ENCODE measurements at regions not wholly inside any gene's neighbourhood (a gene's known extent, or its start where the extent isn't known, plus 50 kb on each side); places are given as distances from the start of the nearest gene placed in this dataset.

DNA sequence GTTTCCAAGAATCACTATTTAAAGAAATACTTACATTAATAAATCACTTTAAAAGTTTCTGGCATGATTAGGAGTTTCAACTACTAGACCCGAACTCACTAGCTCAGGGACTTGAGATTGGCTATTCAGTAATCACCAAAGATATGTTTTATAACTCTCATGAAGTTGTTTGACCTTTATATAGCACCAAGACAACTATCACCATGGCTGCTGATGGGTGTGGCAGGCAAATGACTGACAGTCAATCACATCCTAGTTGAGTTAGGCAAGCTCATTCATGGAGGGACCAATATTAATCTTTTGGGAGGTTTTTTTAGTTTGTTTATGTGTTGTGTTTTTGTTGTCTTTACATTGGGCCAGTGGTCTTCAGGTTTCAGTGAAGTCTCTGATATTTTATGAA, 376.3 kb upstream of the C1orf87 start:
- H3K9ac ChIP-seq (ENCODE audit: low read depth in 2 of 2, low read length in 2 of 2): no peak overlapping the region
- TF ChIP-seq, protein P1, sequence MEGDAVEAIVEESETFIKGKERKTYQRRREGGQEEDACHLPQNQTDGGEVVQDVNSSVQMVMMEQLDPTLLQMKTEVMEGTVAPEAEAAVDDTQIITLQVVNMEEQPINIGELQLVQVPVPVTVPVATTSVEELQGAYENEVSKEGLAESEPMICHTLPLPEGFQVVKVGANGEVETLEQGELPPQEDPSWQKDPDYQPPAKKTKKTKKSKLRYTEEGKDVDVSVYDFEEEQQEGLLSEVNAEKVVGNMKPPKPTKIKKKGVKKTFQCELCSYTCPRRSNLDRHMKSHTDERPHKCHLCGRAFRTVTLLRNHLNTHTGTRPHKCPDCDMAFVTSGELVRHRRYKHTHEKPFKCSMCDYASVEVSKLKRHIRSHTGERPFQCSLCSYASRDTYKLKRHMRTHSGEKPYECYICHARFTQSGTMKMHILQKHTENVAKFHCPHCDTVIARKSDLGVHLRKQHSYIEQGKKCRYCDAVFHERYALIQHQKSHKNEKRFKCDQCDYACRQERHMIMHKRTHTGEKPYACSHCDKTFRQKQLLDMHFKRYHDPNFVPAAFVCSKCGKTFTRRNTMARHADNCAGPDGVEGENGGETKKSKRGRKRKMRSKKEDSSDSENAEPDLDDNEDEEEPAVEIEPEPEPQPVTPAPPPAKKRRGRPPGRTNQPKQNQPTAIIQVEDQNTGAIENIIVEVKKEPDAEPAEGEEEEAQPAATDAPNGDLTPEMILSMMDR (IDR thresholded peaks at IDR 0.05): no peak
- H3K27ac ChIP-seq: no peak overlapping the region
- DNase-seq: peak; percentile 55
- no peaks in the 10 kb centered on the region for H3K27me3 ChIP-seq
- H3K4me3 ChIP-seq: no peak overlapping the region
- H3K9me3 ChIP-seq: no peaks in the 10 kb centered on the region
- no peaks in the 10 kb centered on the region for H3K4me1 ChIP-seq
- intact Hi-C loops (cut with DNase I): no loop called here
- H3K36me3 ChIP-seq: no peaks in the 10 kb centered on the region

DNA sequence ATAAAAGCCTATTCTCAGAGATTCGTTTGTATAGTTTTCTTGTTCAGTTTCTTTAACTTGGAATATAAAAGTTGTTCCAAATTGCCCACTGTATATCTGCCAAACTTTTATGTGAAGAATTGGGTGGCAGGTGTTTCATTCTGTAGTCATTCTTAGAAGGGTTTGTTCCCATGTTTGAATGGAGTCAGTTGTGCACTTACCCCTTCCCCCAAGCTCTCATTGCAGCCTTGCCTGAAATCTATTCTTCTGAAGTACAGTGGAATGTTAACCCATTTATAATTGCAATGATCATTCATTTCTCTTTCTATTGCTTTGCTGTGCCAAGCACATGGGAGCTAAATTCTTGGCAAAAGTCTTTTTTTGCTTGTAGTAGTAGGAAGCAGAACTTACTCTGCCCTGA, 375.3 kb upstream of the C1orf87 start:
- Histone ChIP-seq H3K27ac (no peak overlapping the region), H3K27me3 (no peaks in the 10 kb centered on the region), H3K4me3 (no peak overlapping the region), H3K36me3 (no peaks in the 10 kb centered on the region), H3K4me1 (no peaks in the 10 kb centered on the region), H3K9ac (ENCODE audit: low read depth in 2 of 2, low read length in 2 of 2) (no peak overlapping the region), H3K9me3 (no peaks in the 10 kb centered on the region)
- no peak for DNase-seq
- intact Hi-C loops (cut with DNase I): no loop called here
- TF ChIP-seq, protein P1 (IDR thresholded peaks at IDR 0.05): no peak

DNA sequence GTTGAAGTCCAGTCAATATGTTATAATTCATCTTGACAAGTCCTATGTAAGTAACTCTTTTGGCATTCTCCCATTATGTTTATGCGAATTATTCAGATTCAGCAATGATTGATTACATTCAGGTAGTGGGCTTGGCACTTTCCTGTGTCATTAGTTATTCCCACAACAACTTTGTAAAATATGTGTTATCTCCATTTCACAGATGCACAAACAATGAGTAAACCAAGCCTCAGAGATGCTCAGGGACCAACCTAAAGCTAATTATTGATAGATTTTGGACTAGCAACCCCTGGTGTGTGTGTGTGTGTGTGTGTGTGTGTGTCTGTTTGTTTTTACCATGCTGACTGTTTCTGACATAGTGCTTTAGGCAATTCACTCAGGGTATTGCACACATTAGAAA, 371.1 kb upstream of the C1orf87 start:
- no peaks in the 10 kb centered on the region for H3K27me3 ChIP-seq

DNA sequence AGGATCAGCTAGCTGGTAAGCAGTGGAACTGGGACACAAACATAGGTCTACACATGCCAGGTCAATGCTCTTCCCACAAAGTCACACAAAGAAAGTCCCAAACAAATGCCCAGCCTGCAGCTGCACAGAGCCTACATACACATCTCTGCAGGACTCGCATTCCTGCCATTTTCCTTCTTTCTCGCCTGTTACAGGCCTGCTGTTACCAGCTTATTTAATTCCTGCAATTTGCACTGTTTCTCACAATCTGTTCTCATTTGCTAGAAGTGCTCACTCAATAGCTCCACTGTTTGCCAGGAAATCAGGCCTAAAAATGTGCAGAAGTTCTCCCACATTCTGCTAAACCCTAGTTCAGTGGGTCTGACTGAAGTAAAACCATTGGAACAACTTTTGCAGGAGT, 362.6 kb upstream of the C1orf87 start:
- no peaks in the 10 kb centered on the region for H3K9me3 ChIP-seq
- intact Hi-C loops (cut with DNase I): no loop called here
- no peak for DNase-seq
- no peak overlapping the region for H3K9ac ChIP-seq (ENCODE audit: low read depth in 2 of 2, low read length in 2 of 2)
- H3K27ac ChIP-seq: no peak overlapping the region
- no peaks in the 10 kb centered on the region for H3K4me1 ChIP-seq
- H3K36me3 ChIP-seq: no peaks in the 10 kb centered on the region
- no peak overlapping the region for H3K4me3 ChIP-seq
- TF ChIP-seq, protein P1 (IDR thresholded peaks at IDR 0.05): no peak
- no peaks in the 10 kb centered on the region for H3K27me3 ChIP-seq

More for the DNA sequence above, 371.1 kb upstream of the C1orf87 start:
- Histone ChIP-seq H3K9ac (ENCODE audit: low read depth in 2 of 2, low read length in 2 of 2) (no peak overlapping the region), H3K4me1 (no peaks in the 10 kb centered on the region), H3K9me3 (no peaks in the 10 kb centered on the region), H3K4me3 (no peak overlapping the region), H3K27ac (no peak overlapping the region), H3K36me3 (no peaks in the 10 kb centered on the region)
- DNase-seq: no peak
- TF ChIP-seq, protein P1 (IDR thresholded peaks at IDR 0.05): no peak
- intact Hi-C loops (cut with DNase I): no loop called here

DNA sequence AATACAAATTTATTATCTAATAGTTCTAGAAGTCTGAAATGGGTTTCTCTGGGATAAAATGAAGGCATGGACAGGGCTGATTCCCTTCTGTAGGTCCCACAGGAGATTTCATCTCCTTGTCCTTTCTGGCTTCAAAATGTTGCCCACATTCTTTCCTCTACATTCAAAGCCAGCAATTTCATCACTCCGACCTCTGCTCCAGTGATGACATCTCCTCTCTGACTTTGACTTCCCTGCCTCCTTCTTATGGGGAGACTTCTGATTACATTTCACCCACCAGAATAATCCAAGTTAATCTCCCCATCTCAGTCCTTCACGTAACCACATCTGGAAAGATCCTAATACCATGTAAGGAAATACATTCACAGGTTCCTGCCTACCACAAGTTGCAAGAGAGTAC, 358.0 kb upstream of the C1orf87 start:
- H3K27me3 ChIP-seq: no peaks in the 10 kb centered on the region
- intact Hi-C loops (cut with DNase I): no loop called here
- no peaks in the 10 kb centered on the region for H3K9me3 ChIP-seq
- TF ChIP-seq, protein P1 (IDR thresholded peaks at IDR 0.05): no peak
- DNase-seq: no peak
- no peaks in the 10 kb centered on the region for H3K36me3 ChIP-seq
- H3K9ac ChIP-seq (ENCODE audit: low read depth in 2 of 2, low read length in 2 of 2): no peak overlapping the region
- H3K4me1 ChIP-seq: no peaks in the 10 kb centered on the region
- no peak overlapping the region for H3K27ac ChIP-seq
- no peak overlapping the region for H3K4me3 ChIP-seq

DNA sequence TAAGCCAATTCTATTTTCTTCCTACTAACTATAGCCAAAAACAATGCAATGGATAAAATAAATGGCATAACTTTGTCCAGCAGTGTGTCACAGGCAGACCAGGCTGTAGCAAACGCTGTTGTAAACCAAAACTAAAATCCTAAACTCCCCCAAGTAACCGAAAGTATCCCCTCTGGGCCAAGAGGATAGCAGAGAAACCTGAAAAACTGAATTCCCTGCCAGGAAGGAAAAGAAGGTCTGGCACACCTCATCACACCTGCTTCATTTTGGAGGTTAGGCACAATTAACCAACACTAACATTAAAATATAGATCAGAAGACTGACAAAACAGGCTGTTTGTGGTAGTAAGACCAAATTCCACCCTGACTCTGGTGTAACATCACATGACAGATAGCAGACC, 356.8 kb upstream of the C1orf87 start:
- Histone ChIP-seq H3K4me3 (no peak overlapping the region), H3K27me3 (no peaks in the 10 kb centered on the region), H3K4me1 (no peaks in the 10 kb centered on the region), H3K36me3 (no peaks in the 10 kb centered on the region), H3K9ac (ENCODE audit: low read depth in 2 of 2, low read length in 2 of 2) (no peak overlapping the region), H3K9me3 (no peaks in the 10 kb centered on the region), H3K27ac (no peak overlapping the region)
- TF ChIP-seq, protein P1 (IDR thresholded peaks at IDR 0.05): no peak
- no peak for DNase-seq
- intact Hi-C loops (cut with DNase I): no loop called here
